GM13976 (cell line): ENCODE measurements at regions not wholly inside any gene's neighbourhood (a gene's known extent, or its start where the extent isn't known, plus 50 kb on each side); places are given as distances from the start of the nearest gene placed in this dataset.

Experiments used
- DNase-seq: peaks from one replicate; pipeline ENCODE4 v3.0.0; 2012; ENCODE audit warnings: low spot score
- in situ Hi-C: fragments of 300-500 bp; cut with MboI; formaldehyde crosslinking; loops from one replicate; pipeline ENCODE4 v1.12.0; 2022; ENCODE audit warnings: low sequenced_read_pairs, mixed read lengths, inconsistent platforms; ENCODE audit not compliant: unreplicated experiment
- TF ChIP-seq, protein P1 (sequence below): IDR thresholded peaks from 2 replicates; pipeline ENCODE4 v1.5.1; 2012; ENCODE audit warnings: borderline replicate concordance, mild to moderate bottlenecking; ENCODE audit not compliant: insufficient read depth; ENCODE audit errors: extremely low read depth, missing control alignments, control extremely low read depth

DNA sequence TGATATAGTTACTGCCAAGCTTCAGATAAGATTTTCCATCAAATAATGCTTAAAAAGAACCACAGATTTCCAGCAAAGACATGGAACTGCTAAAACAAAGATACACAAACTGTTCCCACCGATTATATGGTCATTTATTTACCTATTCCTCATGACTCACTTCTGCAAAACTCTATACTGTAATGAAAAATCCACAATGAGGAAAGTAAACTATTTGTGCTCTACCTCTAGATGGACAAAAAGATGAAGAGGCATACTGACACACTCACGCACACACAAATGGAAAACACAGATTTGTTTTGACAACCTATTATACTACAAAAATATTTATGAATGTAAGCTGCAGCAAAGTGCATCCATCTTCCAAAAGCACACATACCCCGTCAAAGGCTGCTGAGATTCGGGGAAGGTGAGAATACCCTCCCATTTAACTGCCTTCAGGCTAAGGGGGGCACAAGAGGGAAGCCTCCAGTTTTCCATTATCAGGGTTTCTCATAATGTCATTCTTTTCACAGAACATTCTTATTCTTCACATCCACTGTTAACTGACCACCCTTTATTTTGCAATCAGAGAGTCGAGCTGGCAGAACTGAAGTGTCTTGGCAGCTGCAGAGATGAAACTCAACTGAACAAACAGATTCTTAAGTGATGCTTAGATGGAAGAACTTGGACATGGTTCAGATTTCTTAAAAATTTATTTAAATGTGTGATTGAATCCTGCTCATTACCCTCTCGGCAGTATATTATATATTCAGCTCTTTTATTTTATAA lies 115.9 kb upstream of the TANK start:
- in situ Hi-C loops = no loop called here
- DNase-seq = no peak
- TF ChIP-seq, protein P1, sequence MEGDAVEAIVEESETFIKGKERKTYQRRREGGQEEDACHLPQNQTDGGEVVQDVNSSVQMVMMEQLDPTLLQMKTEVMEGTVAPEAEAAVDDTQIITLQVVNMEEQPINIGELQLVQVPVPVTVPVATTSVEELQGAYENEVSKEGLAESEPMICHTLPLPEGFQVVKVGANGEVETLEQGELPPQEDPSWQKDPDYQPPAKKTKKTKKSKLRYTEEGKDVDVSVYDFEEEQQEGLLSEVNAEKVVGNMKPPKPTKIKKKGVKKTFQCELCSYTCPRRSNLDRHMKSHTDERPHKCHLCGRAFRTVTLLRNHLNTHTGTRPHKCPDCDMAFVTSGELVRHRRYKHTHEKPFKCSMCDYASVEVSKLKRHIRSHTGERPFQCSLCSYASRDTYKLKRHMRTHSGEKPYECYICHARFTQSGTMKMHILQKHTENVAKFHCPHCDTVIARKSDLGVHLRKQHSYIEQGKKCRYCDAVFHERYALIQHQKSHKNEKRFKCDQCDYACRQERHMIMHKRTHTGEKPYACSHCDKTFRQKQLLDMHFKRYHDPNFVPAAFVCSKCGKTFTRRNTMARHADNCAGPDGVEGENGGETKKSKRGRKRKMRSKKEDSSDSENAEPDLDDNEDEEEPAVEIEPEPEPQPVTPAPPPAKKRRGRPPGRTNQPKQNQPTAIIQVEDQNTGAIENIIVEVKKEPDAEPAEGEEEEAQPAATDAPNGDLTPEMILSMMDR = no peak

DNA sequence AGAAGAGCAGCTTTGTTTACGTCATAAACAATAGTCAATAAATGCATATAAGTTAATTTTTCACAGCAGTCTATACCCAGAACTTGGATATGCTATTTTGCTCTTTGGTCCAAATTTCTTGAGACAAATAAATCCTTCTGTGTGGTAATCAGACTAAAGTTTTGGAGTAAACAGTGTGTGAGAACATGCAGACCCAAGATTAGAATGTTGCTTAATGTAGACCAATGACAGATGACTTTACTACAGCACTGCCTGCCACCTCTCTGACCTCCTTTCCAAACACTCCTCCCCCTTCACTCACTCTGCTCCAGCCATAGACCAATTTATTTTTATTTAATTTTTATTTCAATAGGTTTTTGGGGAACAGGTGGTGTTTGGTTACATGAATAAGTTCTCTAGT lies 115.3 kb upstream of the TANK start:
- TF ChIP-seq, protein P1 = no peak
- in situ Hi-C loops = no loop called here
- no peak for DNase-seq

DNA sequence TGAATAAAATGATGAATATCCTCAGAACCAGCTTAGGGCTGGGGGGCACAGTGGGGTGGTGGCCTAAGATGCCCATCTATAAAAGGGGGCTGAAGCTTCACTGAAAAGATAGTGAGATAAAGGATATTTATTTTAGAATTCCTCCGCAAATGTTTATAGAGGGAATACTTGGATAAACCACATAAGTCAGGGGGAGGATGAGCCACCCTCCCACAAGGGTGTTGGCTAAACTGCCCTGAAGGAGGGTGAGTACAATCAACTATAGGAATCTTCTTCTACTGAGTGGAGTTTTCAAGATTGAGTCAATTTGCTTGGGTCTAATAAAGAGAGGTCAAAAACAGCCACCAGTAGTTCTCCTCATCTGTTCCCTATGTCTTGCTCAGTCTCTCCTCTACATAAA lies 114.5 kb upstream of the TANK start:
- TF ChIP-seq, protein P1 = no peak
- DNase-seq = no peak
- in situ Hi-C loops = no loop called here

DNA sequence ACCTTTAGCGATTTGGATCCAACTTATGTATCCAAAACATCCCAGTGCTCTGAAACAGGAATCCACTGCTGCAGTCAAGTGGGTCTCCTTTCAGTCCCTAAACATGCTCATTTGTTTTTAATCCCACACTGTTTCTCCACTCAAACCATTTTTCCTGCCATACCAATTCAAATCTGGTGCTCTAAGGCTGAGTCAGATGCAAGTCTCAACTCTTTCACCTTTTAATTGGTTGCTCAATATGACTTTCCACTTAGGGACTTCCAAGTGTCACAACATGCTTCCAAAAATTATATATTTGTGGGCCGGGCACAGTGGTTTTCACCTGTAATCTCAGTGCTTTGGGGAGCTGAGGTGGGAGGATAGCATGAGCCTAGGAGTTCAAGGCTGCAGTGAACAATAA lies 113.4 kb upstream of the TANK start:
- TF ChIP-seq, protein P1 = no peak
- in situ Hi-C loops = no loop called here

DNA sequence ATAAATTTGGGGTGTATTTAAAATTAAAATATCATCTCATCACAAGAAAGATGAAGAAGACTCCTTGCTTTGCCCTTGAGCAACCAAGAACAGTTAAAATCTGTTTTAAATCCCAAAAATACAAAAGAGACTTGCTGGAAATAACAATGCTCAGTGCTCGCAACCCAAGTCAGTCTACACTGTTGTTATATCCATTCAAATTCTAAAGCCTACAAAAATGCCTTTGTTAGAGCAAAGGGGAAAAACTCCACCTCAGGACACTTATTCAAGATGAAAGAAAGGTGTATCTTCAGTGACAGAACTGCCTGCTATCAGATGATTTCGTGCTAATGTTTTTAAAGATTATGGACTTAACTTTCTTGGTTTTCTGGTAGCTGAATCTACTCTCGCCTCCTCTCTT lies 111.9 kb upstream of the TANK start:
- TF ChIP-seq, protein P1 = no peak
- in situ Hi-C loops = no loop called here
- DNase-seq = no peak

More for the DNA sequence above, 113.4 kb upstream of the TANK start:
- no peak for DNase-seq

DNA sequence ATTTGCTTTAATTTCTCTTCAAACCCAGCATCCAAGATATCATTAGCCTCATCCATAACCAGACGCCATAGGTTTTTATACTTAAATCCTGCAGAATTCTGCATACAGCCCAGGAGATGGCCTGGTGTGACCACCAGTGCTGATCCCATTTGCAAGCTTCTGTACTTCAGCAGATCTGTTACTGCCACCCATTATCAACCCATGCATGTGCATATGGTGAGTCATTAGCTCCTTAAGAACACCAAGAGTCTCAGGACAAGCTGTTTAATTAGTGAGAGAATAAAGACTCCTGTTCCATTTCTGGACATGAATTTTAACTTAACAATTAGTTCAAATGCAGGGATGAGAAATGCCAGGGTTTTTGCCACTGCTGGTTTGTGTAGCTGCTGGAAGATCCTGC lies 110.7 kb upstream of the TANK start:
- no peak for DNase-seq
- TF ChIP-seq, protein P1 = no peak
- in situ Hi-C loops = no loop called here

DNA sequence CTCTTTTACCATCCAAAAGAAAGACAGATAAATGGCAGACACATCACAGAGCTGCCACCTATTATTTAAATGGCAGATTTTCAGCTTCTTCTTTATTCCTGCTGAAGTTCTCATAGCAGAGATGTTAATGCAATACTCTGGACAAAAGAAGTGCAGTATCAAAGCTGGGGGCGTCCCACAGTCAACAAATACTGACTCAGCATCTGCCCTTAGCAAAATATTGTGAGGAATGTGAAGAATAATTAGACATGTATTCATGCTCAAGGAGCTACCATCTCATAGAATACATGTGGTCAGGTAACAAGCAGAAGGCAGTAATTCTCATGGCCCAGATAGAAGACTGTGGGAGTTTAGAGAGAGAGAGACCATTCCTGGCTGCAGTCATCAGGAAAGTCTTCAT lies 108.0 kb upstream of the TANK start:
- DNase-seq = no peak
- in situ Hi-C loops = no loop called here
- TF ChIP-seq, protein P1 = no peak
